HT1080 (cell line): ENCODE measurements at regions not wholly inside any gene's neighbourhood (a gene's known extent, or its start where the extent isn't known, plus 50 kb on each side); places are given as distances from the start of the nearest gene placed in this dataset.
A peak's percentile ranks its signal among the peaks of the same experiment; 100 is the strongest.
"Not testable (repeated sequence)": the region's sequence is repeated elsewhere in the genome, so short reads cannot be mapped to it uniquely, and the experiment has no call there.

ENCODE experiments used
- DNase-seq: peaks from one replicate; pipeline ENCODE4 v3.0.0-alpha.2; 2015; ENCODE audit warnings: low read depth

- DNase-seq, result no peak
Measured at GRCh38 chr7:119561751-119562150, 711.2 kb upstream of the KCND2 start.

- DNase-seq, result no peak
Measured at GRCh38 chr7:119562839-119563238, 710.1 kb upstream of the KCND2 start.

- DNase-seq, result no peak
Measured at GRCh38 chr7:119571666-119572065, 701.3 kb upstream of the KCND2 start.

GRCh38 chr7:119572132-119572531, 700.8 kb upstream of the KCND2 start:
- DNase-seq, result no peak

- DNase-seq, result no peak
Measured at GRCh38 chr7:119572541-119572940, 700.4 kb upstream of the KCND2 start.

GRCh38 chr7:119578116-119578515, 694.9 kb upstream of the KCND2 start:
- no peak for DNase-seq

GRCh38 chr7:119594956-119595355, 678.0 kb upstream of the KCND2 start:
- DNase-seq, result no peak

GRCh38 chr7:119596651-119597050, 676.3 kb upstream of the KCND2 start:
- no peak for DNase-seq

- DNase-seq, result no peak
Measured at GRCh38 chr7:119606297-119606696, 666.7 kb upstream of the KCND2 start.

GRCh38 chr7:119620769-119621168, 652.2 kb upstream of the KCND2 start:
- no peak for DNase-seq

GRCh38 chr7:119623427-119623826, 649.5 kb upstream of the KCND2 start:
- DNase-seq, result no peak

- no peak for DNase-seq
Measured at GRCh38 chr7:119630406-119630969, 642.5 kb upstream of the KCND2 start.

- DNase-seq, result not testable (repeated sequence)
Measured at GRCh38 chr7:119633812-119634211, 639.2 kb upstream of the KCND2 start.

GRCh38 chr7:119640326-119640725, 632.6 kb upstream of the KCND2 start:
- DNase-seq, result no peak

GRCh38 chr7:119640861-119641260, 632.1 kb upstream of the KCND2 start:
- DNase-seq, result no peak

- DNase-seq, result no peak
Measured at GRCh38 chr7:119643558-119643957, 629.4 kb upstream of the KCND2 start.

- no peak for DNase-seq
Measured at GRCh38 chr7:119647286-119647685, 625.7 kb upstream of the KCND2 start.

- DNase-seq, result not testable (repeated sequence)
Measured at GRCh38 chr7:119648752-119649151, 624.2 kb upstream of the KCND2 start.

GRCh38 chr7:119660080-119660479, 612.9 kb upstream of the KCND2 start:
- no peak for DNase-seq

- peak; percentile 86 for DNase-seq
Measured at GRCh38 chr7:119664601-119665000, 608.4 kb upstream of the KCND2 start.

- no peak for DNase-seq
Measured at GRCh38 chr7:119665796-119666195, 607.2 kb upstream of the KCND2 start.

- no peak for DNase-seq
Measured at GRCh38 chr7:119681336-119681735, 591.6 kb upstream of the KCND2 start.

GRCh38 chr7:119684763-119685162, 588.2 kb upstream of the KCND2 start:
- no peak for DNase-seq

GRCh38 chr7:119685906-119686305, 587.1 kb upstream of the KCND2 start:
- DNase-seq, result no peak
